ENCODE measurements at regions not wholly inside any gene's neighbourhood (a gene's known extent, or its start where the extent isn't known, plus 50 kb on each side); places are given as distances from the start of the nearest gene placed in this dataset.

- Histone ChIP-seq H2BK20ac (ENCODE audit: low read depth, low read length) (no peak overlapping the region), H2BK5ac (ENCODE audit: low read depth, low read length, poor library complexity, severe bottlenecking) (no peak overlapping the region), H4K91ac (ENCODE audit: insufficient read depth, low read depth, low read length) (no peak overlapping the region), H3K4me1 (ENCODE audit: control insufficient read depth, insufficient read depth, low read length) (no peaks in the 10 kb centered on the region), H3K27ac (ENCODE audit: insufficient read depth, low read length) (no peak overlapping the region), H2BK15ac (ENCODE audit: low read depth, low read length) (no peak overlapping the region), H3K9ac (ENCODE audit: low read depth, low read length) (no peak overlapping the region), H3K18ac (ENCODE audit: low read depth, low read length) (no peak overlapping the region), H3K4me3 (ENCODE audit: insufficient read depth, low read depth, low read length) (no peak overlapping the region), H3K56ac (ENCODE audit: extremely low read depth, insufficient read depth, low read length) (no peak overlapping the region), H3K36me3 (ENCODE audit: control insufficient read depth, insufficient read depth, low read length) (no peaks in the 10 kb centered on the region), H2BK120ac (ENCODE audit: low read depth, low read length) (no peak overlapping the region), H2AK9ac (replicated peaks; ENCODE audit: low read depth, low read length, poor library complexity) (no peak overlapping the region), H3K27me3 (ENCODE audit: control insufficient read depth, insufficient read depth, low read length) (no peaks in the 10 kb centered on the region), H2AK5ac (ENCODE audit: low read depth, low read length) (no peak overlapping the region), H2AFZ (replicated peaks; ENCODE audit: low read length, poor library complexity) (no peak overlapping the region), H4K8ac (ENCODE audit: low read depth in 2 of 2, low read length in 2 of 2) (no peak overlapping the region), H4K20me1 (ENCODE audit: insufficient read depth, low read length) (no peaks in the 10 kb centered on the region), H3K14ac (replicated peaks; ENCODE audit: low read depth, low read length) (no peak overlapping the region), H3K23ac (ENCODE audit: low read depth, low read length) (no peak overlapping the region), H4K5ac (ENCODE audit: low read depth, low read length) (no peak overlapping the region), H3K79me1 (ENCODE audit: low read depth in 1 of 2, low read length in 2 of 2) (no peaks in the 10 kb centered on the region), H3K4me2 (ENCODE audit: low read depth, low read length) (no peak overlapping the region), H3K9me3 (ENCODE audit: control insufficient read depth, insufficient read depth, low read length) (peaks cover 2% of the 10 kb centered on the region; the same call in 1 of the 2 replicates), H3K9me1 (ENCODE audit: insufficient read depth, low read length) (no peaks in the 10 kb centered on the region), H3K4ac (ENCODE audit: low read depth, low read length) (no peak overlapping the region)
- dilution Hi-C loops (cut with HindIII; ENCODE audit: low sequenced_read_pairs, unreplicated experiment) (no loop called here), in situ Hi-C loops (cut with MboI; ENCODE audit: low sequenced_read_pairs) (no loop called here), intact Hi-C loops (cut with micrococcal nuclease) (no loop called here)
- DNase-seq (no peak), ATAC-seq (ENCODE audit: low read depth) (no peak)
- TF ChIP-seq CHD1 (IDR thresholded peaks at IDR 0.05; ENCODE audit: low read depth, low read length) (no peak), BHLHE40 (IDR thresholded peaks at IDR 0.05; ENCODE audit: low read depth, low read length) (no peak), NFE2L2 (IDR thresholded peaks at IDR 0.05; ENCODE audit: low read depth, low read length) (no peak), RFX5 (IDR thresholded peaks at IDR 0.05; ENCODE audit: low read depth, low read length) (no peak)
- POLR2A ChIA-PET (ENCODE audit: unreplicated experiment), result no interaction called here
- CTCF ChIA-PET, result no interaction called here
- no TSS peak for BruUV-seq (replicated peaks)
- WGBS, 2 experiments (ENCODE audit: extremely low coverage in 2 of 2, insufficient read length in 1 of 2), result no CpG with 5 or more reads among the region's 1 CpG
Measured at GRCh38 chr6:19603721-19604120, 233.4 kb upstream of the ID4 start.

Measured in IMR-90 (cell line).